ENCODE measurements at regions not wholly inside any gene's neighbourhood (a gene's known extent, or its start where the extent isn't known, plus 50 kb on each side); places are given as distances from the start of the nearest gene placed in this dataset.

DNA sequence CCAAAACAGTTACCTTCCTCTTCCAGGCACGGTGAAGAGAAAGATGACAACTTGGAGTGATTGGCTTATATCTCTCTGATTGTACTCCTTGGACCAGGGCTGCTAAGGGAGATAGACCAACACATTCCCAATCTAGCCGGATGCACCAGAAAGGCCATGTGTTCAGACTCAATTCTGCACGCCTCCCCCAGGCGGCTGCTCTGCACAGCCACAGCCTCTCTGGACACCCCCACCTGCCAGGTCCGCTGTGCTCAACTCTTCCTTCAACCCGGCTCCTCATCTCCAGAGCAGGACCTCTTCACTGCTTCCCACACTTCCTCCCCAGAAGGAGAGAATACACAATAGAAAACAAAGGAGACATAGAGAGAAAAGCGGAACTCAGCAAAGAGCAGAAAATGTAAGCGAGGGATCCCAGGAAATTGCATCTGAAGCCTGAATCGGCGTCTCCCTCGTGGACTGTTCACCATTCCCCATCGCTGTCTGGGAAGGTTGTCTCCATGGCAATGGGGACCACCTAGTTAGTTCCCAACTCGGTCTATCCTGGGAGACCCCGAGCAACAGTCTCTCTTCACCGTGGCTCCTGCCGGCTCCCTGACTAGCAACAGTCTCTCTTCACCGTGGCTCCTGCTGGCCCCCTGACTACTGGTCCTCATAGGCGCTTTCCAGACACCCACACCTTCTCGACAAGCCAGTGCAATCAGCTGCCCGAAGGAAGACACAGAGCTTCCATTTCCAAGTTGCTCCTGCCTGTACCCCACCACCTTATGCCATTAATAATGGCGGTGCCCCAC, 361.7 kb upstream of the MYT1L start:
- no peak for DNase-seq (ENCODE audit: low spot score)

GRCh38 chr2:2691419-2691818, 360.3 kb upstream of the MYT1L start:
- DNase-seq (ENCODE audit: low spot score), result no peak

GRCh38 chr2:2690985-2691384, 359.9 kb upstream of the MYT1L start:
- DNase-seq (ENCODE audit: low spot score), result no peak

DNA sequence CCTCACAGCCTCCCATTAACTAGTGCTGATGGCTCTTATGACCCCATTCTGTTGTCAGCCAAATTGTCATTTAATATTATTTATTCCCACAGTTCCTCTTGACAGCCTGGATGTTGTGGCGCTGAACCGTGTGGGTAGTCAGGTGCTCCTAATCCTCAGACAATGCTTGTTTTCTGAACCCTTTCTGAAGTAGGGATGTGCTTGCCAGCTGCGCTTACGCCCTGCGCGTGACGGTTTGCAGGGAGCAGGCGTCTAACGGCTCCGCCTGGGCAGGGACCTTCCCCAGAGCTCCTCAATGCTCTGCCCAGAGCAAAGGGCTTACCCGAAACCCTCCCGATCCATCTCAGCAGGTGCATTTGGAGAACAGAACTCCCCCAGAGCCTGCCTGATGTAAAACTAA, 358.2 kb upstream of the MYT1L start:
- no peak for DNase-seq (ENCODE audit: low spot score)

DNA sequence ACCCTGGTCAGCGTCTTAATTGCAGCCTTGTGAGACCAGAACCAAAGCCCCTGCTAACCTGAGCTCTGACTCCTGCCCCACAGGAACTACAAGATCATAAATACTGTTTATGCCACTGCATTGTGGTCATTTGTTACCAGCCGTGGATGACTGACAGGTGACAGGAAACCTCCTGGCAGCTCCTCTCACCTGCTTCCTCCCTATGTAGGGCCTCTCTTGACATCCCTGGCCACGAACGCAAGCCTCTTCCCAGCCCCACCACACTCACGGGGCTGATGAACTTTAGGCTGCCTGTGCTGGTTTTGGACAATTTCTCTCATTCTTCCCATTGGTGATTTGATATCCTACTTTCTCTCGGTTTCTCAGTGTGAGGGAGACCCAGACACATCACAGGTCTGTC, 357.2 kb upstream of the MYT1L start:
- no peak for DNase-seq (ENCODE audit: low spot score)

- DNase-seq (ENCODE audit: low spot score), result no peak
Observed at GRCh38 chr2:2687745-2688144, 356.7 kb upstream of the MYT1L start.

DNA sequence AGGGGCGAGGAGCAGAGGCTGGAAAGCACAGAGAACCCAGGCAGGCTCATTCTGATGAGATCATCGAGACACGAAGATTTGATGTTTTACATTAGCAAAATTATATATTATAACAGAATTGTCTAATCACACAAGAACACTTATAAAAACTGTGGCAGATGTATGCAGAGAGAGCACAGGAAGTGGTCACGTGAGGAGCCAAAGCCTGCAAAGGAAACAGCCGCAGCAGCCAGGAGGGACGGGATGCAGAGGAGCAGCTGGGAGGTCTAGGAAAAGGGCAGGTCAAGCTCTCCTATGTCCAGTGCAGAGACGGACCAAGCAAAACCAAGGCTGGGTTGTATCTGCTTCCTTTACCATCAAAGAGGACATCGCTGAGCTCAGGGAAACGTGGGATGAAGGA, 355.1 kb upstream of the MYT1L start:
- DNase-seq (ENCODE audit: low spot score), result no peak

DNA sequence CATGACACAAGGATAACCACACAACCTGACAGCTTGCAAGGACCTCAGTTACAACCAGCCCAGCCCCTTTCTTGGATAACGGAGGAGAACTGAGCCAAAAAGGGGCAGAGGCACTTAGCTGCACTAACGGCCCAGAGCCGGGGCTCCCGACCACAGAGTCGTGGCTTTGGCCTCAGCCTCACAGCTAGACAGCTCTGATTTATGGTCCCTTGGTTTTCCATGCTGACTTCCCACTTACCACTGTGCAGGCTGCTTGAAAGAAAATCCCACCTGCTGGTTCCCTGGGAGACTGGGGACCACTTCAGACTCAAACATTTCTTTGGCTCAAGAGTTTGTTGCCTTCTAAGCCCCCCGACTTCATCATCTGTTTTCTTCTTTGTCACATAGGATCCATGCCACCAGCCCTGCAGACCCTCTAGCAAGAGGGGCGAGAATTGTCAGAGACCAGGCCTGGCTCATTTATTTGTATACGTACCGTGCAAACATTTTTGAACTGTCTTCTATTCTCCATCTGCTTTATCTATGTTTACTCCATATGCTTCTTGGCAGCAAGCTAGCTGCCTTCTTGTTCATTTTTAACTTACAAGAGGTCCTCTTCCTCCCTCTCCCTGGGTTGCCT, 352.6 kb upstream of the MYT1L start:
- DNase-seq (ENCODE audit: low spot score), result no peak

DNA sequence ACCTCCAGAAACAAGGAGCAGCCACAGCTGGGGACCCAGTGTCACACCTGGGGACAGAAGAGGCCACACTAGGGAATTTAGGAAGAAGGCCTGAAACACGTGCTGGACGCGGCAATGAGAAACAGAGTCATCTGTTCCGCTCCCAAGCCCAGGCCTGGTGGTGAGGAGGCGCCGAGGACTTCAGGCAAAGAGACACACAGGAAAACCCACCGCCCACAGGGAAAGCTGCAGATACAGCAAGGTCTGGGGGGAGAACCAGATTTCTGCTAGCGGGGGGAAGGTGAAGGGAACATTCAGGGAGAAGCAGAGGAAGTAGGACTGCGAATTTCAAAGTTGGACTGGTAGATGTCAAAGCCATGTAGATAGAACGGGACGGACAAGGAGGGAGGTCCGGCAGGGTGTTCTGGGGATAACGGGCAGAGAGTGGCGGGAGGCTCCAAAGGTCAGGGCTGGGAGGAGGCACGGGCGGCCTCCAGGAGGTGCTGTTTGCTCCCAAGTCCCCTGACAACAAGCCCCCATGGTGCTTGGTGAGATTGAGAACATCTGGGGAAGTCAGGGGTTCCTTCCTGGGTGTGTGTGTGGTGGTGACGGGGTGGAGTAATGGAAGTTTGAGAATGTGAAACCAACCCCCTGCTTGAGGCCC, 351.7 kb upstream of the MYT1L start:
- no peak for DNase-seq (ENCODE audit: low spot score)

- DNase-seq (ENCODE audit: low spot score), result no peak
Observed at GRCh38 chr2:2681711-2682251, 350.7 kb upstream of the MYT1L start.

- DNase-seq (ENCODE audit: low spot score), result no peak
Observed at GRCh38 chr2:2681085-2681484, 350.0 kb upstream of the MYT1L start.

DNA sequence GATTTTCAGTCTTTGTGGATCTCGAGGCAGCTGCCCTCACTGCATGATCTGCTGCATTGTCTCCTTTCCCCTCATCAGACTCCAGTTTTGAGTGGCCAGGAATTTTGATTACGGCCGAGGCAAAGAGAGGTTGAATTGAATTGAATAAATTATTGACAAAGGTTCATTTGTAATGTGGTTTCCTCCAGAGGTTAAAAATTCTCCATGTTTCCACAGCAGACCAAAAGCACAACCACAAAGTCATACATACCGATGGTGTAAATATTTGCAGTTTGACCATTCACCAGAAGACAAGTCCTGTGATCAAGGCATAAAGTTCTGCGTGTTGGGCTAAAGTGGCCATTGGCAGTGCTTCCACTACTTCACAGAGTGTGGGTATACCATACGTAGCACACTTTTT, 343.8 kb upstream of the MYT1L start:
- DNase-seq (ENCODE audit: low spot score), result no peak

DNA sequence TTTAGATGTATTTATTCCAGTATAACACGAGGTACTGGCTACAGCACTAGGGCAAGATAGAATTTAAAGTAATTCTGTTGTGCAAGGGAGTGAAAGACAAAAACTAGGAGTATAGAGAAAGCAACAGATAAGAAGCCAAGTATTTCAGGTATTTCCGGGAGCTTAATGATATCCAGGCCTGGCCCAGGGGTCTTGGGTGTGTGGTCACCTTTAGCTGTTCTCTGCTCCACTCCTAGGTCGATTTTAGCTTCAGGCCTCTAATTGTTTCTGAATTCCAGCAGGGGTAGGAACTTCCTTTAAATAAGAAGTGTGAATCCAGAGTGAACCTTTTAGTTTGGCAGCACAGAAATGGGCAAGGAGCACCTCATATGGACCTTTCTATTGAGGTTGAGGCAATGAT, 342.3 kb upstream of the MYT1L start:
- no peak for DNase-seq (ENCODE audit: low spot score)

GRCh38 chr2:2672249-2672648, 341.2 kb upstream of the MYT1L start:
- no peak for DNase-seq (ENCODE audit: low spot score)

DNA sequence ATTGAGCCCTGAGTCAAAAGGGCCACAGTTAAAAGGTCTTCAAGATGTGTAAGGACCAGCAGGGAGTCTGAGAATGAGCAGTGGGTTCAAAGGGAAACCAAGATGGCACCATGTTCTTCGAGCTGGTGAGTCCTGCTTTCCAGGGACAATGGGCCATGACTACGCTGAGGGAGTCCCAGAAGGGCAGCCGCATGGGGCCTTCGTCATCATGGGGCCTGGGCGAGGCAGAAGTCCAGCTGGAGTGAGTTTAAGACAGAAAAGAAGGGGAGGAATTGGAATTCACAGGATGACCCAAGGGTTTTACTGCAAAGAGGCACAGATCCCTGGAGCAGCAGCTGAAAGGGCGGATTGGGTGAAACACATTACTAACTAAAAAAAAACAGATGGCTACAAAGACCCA, 340.8 kb upstream of the MYT1L start:
- no peak for DNase-seq (ENCODE audit: low spot score)

- no peak for DNase-seq (ENCODE audit: low spot score)
Observed at GRCh38 chr2:2669316-2669715, 338.2 kb upstream of the MYT1L start.

GRCh38 chr2:2668681-2669265, 337.7 kb upstream of the MYT1L start:
- no peak for DNase-seq (ENCODE audit: low spot score)

- no peak for DNase-seq (ENCODE audit: low spot score)
Observed at GRCh38 chr2:2667690-2668089, 336.6 kb upstream of the MYT1L start.

- no peak for DNase-seq (ENCODE audit: low spot score)
Observed at GRCh38 chr2:2665834-2666133, 334.7 kb upstream of the MYT1L start.

- DNase-seq (ENCODE audit: low spot score), result no peak
Observed at GRCh38 chr2:2664989-2665833, 334.1 kb upstream of the MYT1L start.

GRCh38 chr2:2663401-2664036, 332.4 kb upstream of the MYT1L start:
- no peak for DNase-seq (ENCODE audit: low spot score)

All from HuH-7 (cell line).